Adrenal gland (tissue), 9 donors: ENCODE measurements at regions not wholly inside any gene's neighbourhood (a gene's known extent, or its start where the extent isn't known, plus 50 kb on each side); places are given as distances from the start of the nearest gene placed in this dataset.

Experiments
- DNase-seq, 7 donors: peaks; one replicate each; pipeline ENCODE4 v3.0.0-alpha.2; 2019 to 2020
- H3K27ac ChIP-seq, 5 donors: fragments of 200-600 bp; sonication (generic) in 4 of 5; 1 replicate in 3 of 5; 2 replicates in 2 of 5; pipeline versions ENCODE4 v1.5.1 to v1.8.0; 2016 to 2020; ENCODE audit warnings: mild to moderate bottlenecking in 1 of 5
- H3K27me3 ChIP-seq: fragments of 200-600 bp; 2 replicates; pipeline ENCODE4 v1.8.0; 2021
- H3K36me3 ChIP-seq, 2 donors: fragments of 200-600 bp; replicated peaks in 1 of 2; 1 replicate in 1 of 2; 2 replicates in 1 of 2; pipeline versions ENCODE4 v1.5.1 to v1.8.0; 2018 to 2022
- H3K4me1 ChIP-seq, 2 donors: fragments of 200-600 bp; replicated peaks in 1 of 2; 1 replicate in 1 of 2; 2 replicates in 1 of 2; pipeline versions ENCODE4 v1.5.1 to v1.8.0; 2018 to 2021
- H3K4me3 ChIP-seq, 4 donors: fragments of 200-600 bp; sonication (generic) in 3 of 4; one replicate each; pipeline ENCODE4 v1.5.1; 2016 to 2018
- H3K9me3 ChIP-seq, 3 donors: fragments of 200-600 bp; sonication (generic) in 1 of 3; replicated peaks in 1 of 3; 1 replicate in 2 of 3; 2 replicates in 1 of 3; pipeline versions ENCODE4 v1.5.1 to v1.8.0; 2016 to 2021
- POLR2A ChIP-seq, 2 donors: fragments of 450-650 bp; IDR thresholded peaks; one replicate each; pipeline ENCODE4 v1.6.1; 2017; ENCODE audit warnings: antibody characterized with exemption in 2 of 2, mild to moderate bottlenecking in 2 of 2, moderate library complexity in 1 of 2
- WGBS, 4 donors: extraction: QIAGEN DNeasy Blood & Tissue Kit in 2 of 4; methylation state at CpG; one replicate each; pipeline versions ENCODE4 v1.1.5 to v1.1.7; 2013 to 2017; 5-methylcytosine and 5-hydroxymethylcytosine counted together
- intact Hi-C, 2 donors: fragments of 100-400 bp; cut with DNase I; formaldehyde crosslinking; loops; one replicate each; pipeline versions ENCODE4 v1.14.1 to v1.15.0; 2022 to 2023
- TF ChIP-seq, protein P1 (sequence below), 6 experiments: fragments of 450-650 bp in 4 of 6; fragments of 200-600 bp in 2 of 6; sonication (generic) in 1 of 6; IDR thresholded peaks; 1 replicate in 5 of 6; 2 replicates in 1 of 6; pipeline versions ENCODE4 v1.5.1 to v1.8.0; 2016 to 2021; ENCODE audit warnings: antibody characterized with exemption in 6 of 6, mild to moderate bottlenecking in 2 of 6, moderate library complexity in 1 of 6
- donor health status: healthy with polysubstance abuse.
- donor health status: Bipolar disorder and iron deficiency.
- donor health status: DM: yes; HTN: yes; CAD: no.
- donor health status: DM: no; HTN: no; CAD: no.
- donor health status: DM: no; HTN: no; CAD: no.

GRCh38 chr11:76607431-76607830 is 63.1 kb downstream of the LRRC32 start:
- TF ChIP-seq, protein P1, sequence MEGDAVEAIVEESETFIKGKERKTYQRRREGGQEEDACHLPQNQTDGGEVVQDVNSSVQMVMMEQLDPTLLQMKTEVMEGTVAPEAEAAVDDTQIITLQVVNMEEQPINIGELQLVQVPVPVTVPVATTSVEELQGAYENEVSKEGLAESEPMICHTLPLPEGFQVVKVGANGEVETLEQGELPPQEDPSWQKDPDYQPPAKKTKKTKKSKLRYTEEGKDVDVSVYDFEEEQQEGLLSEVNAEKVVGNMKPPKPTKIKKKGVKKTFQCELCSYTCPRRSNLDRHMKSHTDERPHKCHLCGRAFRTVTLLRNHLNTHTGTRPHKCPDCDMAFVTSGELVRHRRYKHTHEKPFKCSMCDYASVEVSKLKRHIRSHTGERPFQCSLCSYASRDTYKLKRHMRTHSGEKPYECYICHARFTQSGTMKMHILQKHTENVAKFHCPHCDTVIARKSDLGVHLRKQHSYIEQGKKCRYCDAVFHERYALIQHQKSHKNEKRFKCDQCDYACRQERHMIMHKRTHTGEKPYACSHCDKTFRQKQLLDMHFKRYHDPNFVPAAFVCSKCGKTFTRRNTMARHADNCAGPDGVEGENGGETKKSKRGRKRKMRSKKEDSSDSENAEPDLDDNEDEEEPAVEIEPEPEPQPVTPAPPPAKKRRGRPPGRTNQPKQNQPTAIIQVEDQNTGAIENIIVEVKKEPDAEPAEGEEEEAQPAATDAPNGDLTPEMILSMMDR (IDR thresholded peaks at IDR 0.05), result no peak
- no peak for TF ChIP-seq POLR2A (IDR thresholded peaks at IDR 0.05)
- DNase-seq, result no peak
- Histone ChIP-seq H3K36me3 (no peaks in the 10 kb centered on the region), H3K4me1 (peaks cover 22 to 23% of the 10 kb centered on the region in 2 donors), H3K9me3 (no peaks in the 10 kb centered on the region), H3K4me3 (no peak overlapping the region), H3K27ac (no peak overlapping the region), H3K27me3 (no peaks in the 10 kb centered on the region)
- intact Hi-C loops, result no loop called here
- 93 to 96% (median 94%) methylated on average over 2 of the region's 2 CpGs for WGBS, 4 donors

DNA sequence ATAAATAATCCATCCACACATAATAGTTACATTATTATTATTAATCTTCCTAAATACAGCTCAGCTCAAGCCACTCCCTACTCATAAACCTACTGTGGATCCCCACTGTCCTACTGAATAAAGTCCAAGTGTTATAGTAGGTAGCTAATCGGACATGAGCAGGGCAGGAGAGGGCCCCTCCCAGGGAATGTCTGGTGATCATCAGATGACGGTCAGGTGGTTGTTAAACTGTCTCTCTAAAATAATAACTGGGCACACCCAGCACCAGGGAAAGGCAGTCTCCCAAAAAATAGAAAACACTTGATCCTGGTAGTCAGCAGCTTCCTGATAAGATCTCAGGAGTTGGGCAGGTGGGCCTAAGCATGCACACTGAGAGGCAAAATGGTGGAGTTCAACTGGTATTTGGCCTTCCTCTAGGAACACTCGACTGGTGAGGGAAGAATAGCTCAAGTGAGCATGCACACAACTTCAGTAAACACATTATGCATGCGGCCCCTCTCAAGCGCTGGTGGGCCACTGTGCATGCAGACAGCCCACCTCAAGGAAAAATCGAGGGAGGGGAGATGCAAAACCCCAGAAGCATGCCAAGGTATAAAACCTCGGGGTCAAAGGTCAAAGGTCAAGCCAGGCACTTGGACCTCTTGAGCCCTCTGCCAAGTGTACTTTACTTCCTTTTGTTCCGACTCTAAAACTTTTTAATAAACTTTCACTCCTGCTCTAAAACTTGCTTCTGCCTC is 65.0 kb downstream of the LRRC32 start:
- Histone ChIP-seq H3K36me3 (no peaks in the 10 kb centered on the region), H3K27me3 (no peaks in the 10 kb centered on the region), H3K27ac (peak overlapping the region in 2 of 5 donors; percentile 59 to 91), H3K4me1 (peaks cover 23 to 27% of the 10 kb centered on the region in 2 donors), H3K4me3 (no peak overlapping the region), H3K9me3 (no peaks in the 10 kb centered on the region)
- DNase-seq, result peak in 2 of 7 donors; percentile 24 to 47
- 77 to 86% (median 80%) methylated on average over 7 to 8 of the region's 8 CpGs for WGBS, 4 donors
- intact Hi-C loops, result no loop called here
- no peak for TF ChIP-seq POLR2A (IDR thresholded peaks at IDR 0.05)
- TF ChIP-seq, protein P1 (IDR thresholded peaks at IDR 0.05), result no peak

GRCh38 chr11:76604626-76605241 is 65.8 kb downstream of the LRRC32 start:
- Histone ChIP-seq H3K4me3 (no peak overlapping the region), H3K36me3 (no peaks in the 10 kb centered on the region), H3K4me1 (peaks cover 23 to 27% of the 10 kb centered on the region in 2 donors), H3K27ac (peak overlapping the region in 3 of 5 donors; percentile 7 to 91 (median 59)), H3K9me3 (no peaks in the 10 kb centered on the region), H3K27me3 (no peaks in the 10 kb centered on the region)
- intact Hi-C loops, result no loop called here
- TF ChIP-seq, protein P1 (IDR thresholded peaks at IDR 0.05), result no peak
- TF ChIP-seq POLR2A (IDR thresholded peaks at IDR 0.05), result no peak
- 38 to 86% (median 43%) methylated on average over 2 to 8 of the region's 8 CpGs for WGBS, 4 donors
- peak; percentile 89 to 95 (median 93) for DNase-seq

DNA sequence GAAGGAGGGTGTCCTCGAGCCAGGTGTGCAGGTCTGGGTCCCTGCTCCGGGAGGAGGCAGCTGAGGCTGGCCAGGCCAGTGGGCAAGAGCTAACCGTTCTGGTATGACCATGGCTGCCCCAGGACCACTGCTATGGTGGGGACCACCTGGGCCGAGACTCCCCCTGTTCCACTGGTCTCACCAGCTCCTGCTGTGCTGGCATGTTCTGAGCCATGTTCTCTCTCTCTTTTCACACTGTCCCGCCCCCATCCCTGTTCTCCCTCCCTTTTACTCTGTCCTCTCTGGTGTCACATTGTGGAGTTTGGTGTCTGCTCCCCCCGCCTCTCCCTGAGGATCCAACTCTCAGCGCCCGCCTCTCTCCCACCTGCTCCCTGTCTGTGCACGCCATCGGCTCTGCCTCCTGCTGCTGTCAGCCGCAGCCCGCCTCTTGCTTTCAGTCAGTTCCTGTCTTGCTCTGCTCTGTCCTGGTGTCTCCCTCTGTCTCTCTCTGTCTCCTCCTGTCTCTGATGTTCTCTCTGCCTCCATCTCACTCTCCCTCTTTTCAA is 66.4 kb downstream of the LRRC32 start:
- WGBS, 4 donors, result 83 to 93% (median 89%) methylated on average over 9 to 12 of the region's 12 CpGs
- no peak overlapping the region for H3K4me3 ChIP-seq
- H3K27me3 ChIP-seq, result no peaks in the 10 kb centered on the region
- H3K36me3 ChIP-seq, result no peaks in the 10 kb centered on the region
- peak in 4 of 7 donors; percentile 24 to 56 (median 40) for DNase-seq
- TF ChIP-seq, protein P1 (IDR thresholded peaks at IDR 0.05), result no peak
- no peak for TF ChIP-seq POLR2A (IDR thresholded peaks at IDR 0.05)
- intact Hi-C loops, result no loop called here
- no peaks in the 10 kb centered on the region for H3K9me3 ChIP-seq
- H3K4me1 ChIP-seq, result peaks cover 23 to 27% of the 10 kb centered on the region in 2 donors
- peak overlapping the region in 2 of 5 donors; percentile 59 to 91 for H3K27ac ChIP-seq
